ENCODE measurements at regions not wholly inside any gene's neighbourhood (a gene's known extent, or its start where the extent isn't known, plus 50 kb on each side); places are given as distances from the start of the nearest gene placed in this dataset.

DNA sequence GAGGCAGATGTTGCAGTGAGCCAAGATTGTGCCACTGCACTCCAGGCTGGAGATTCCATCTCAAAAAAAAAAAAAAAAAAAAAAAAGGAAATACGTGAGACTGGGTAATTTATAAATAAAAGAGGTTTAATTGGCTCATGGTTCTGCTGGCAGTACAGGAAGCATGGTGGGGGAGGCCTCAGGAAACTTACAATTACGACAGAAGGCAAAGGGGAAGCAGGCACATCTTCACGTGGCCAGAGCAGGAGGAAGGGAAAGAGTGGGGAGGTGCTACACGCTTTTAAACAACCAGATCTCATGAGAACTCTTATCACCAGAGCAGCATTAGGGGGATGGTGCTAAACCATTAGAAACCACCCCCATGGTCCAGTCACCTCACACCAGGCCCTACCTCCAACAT, 138.2 kb upstream of the IL12A start:
- no peak for DNase-seq
- TF ChIP-seq EZH2 (optimal IDR thresholded peaks at IDR 0.05; ENCODE audit: low read depth, low read length) = no peak
- TF ChIP-seq, protein P1, sequence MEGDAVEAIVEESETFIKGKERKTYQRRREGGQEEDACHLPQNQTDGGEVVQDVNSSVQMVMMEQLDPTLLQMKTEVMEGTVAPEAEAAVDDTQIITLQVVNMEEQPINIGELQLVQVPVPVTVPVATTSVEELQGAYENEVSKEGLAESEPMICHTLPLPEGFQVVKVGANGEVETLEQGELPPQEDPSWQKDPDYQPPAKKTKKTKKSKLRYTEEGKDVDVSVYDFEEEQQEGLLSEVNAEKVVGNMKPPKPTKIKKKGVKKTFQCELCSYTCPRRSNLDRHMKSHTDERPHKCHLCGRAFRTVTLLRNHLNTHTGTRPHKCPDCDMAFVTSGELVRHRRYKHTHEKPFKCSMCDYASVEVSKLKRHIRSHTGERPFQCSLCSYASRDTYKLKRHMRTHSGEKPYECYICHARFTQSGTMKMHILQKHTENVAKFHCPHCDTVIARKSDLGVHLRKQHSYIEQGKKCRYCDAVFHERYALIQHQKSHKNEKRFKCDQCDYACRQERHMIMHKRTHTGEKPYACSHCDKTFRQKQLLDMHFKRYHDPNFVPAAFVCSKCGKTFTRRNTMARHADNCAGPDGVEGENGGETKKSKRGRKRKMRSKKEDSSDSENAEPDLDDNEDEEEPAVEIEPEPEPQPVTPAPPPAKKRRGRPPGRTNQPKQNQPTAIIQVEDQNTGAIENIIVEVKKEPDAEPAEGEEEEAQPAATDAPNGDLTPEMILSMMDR (IDR thresholded peaks at IDR 0.05; ENCODE audit: low read length) = no peak
- H3K9me3 ChIP-seq (replicated peaks; ENCODE audit: insufficient read depth, low read length) = no peaks in the 10 kb centered on the region
- peaks cover 7% of the 10 kb centered on the region; the same call in 1 of the 2 replicates for H3F3A ChIP-seq (ENCODE audit: insufficient read depth, low read length)
- no peaks in the 10 kb centered on the region for H3K79me2 ChIP-seq (ENCODE audit: low read length)
- peaks cover 19% of the 10 kb centered on the region; the same call in 1 of the 2 replicates for H3K4me1 ChIP-seq (ENCODE audit: low read length)
- no peak overlapping the region for H3K9ac ChIP-seq (ENCODE audit: low read length)
- no peaks in the 10 kb centered on the region for H3K9me2 ChIP-seq (replicated peaks; ENCODE audit: insufficient read depth, low read length)
- H3K4me3 ChIP-seq (ENCODE audit: low read length) = no peak overlapping the region
- H4K20me1 ChIP-seq (ENCODE audit: insufficient read depth, low read length) = no peaks in the 10 kb centered on the region
- no peaks in the 10 kb centered on the region for H3K27me3 ChIP-seq (replicated peaks; ENCODE audit: insufficient read depth, low read length)
- H3K27ac ChIP-seq (ENCODE audit: low read length) = no peak overlapping the region
- no peak overlapping the region for H2AFZ ChIP-seq (ENCODE audit: low read length)
- H3K4me2 ChIP-seq (ENCODE audit: low read depth, low read length) = no peak overlapping the region
- H3K36me3 ChIP-seq (replicated peaks; ENCODE audit: insufficient read depth, low read length) = no peaks in the 10 kb centered on the region

DNA sequence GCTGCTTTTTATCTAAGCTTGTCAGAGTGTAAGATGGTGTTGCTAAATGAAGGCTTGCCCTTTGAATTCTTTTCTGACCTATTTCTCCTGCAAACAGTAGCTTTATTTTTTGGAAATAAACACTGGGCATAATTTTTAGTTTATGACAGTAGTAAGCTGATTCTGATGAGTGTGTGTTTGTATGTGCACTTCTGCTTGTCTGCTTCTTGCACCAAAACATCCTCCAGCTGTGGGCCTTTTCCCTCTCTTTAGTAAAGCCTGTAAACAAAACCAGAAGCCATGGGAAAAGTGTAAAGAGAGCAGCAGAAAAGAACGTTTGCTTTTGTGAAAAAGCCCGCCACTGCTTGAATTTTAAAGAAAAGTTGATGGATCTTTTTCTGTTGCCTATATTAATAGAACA, 136.4 kb upstream of the IL12A start:
- peaks cover 19% of the 10 kb centered on the region; the same call in 1 of the 2 replicates for H3K4me1 ChIP-seq (ENCODE audit: low read length)

DNA sequence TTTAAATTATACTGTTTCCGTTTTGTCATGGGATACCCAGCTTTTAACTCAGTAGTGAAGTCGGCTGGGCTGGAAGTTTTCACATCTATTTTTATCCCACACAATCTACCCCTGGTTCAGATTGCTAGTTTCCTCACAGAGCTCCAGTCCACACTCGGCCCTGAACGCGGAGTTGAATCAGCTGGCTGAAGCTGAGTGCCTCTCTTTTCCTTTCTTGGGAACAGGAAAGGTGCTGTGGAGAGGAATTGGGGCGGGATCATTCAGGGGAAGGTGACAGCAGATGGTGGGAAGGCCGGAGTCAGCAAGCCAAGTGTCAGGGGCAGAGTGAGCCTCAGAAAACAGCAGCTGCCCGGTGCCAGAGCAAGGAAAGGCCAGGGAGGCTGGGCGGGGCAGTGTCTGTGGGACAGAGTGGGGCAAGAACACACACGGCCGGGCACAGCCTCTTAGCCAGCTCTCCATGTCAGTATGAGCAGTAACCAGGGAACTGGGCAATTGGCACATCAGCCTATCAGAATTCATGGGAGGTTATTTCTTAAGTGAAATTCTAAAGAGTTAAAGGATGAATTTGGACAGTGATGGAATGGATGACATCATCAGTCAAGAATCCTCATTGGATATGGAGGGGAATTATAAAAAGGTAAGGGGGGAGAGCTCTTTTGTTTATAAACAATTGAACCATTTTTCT, 135.7 kb upstream of the IL12A start:
- Histone ChIP-seq H3K4me3 (ENCODE audit: low read length) (peak overlapping the region; percentile 45), H3K9ac (ENCODE audit: low read length) (peak overlapping the region; percentile 49; the same call in 1 of the 2 replicates), H3K27ac (ENCODE audit: low read length) (peak overlapping the region; percentile 59; the same call in 1 of the 2 replicates), H4K20me1 (ENCODE audit: insufficient read depth, low read length) (no peaks in the 10 kb centered on the region), H3K27me3 (replicated peaks; ENCODE audit: insufficient read depth, low read length) (no peaks in the 10 kb centered on the region), H2AFZ (ENCODE audit: low read length) (peak overlapping the region; percentile 87), H3K9me3 (replicated peaks; ENCODE audit: insufficient read depth, low read length) (no peaks in the 10 kb centered on the region), H3K4me2 (ENCODE audit: low read depth, low read length) (peak overlapping the region; percentile 79), H3K9me2 (replicated peaks; ENCODE audit: insufficient read depth, low read length) (no peaks in the 10 kb centered on the region), H3K79me2 (ENCODE audit: low read length) (no peaks in the 10 kb centered on the region), H3F3A (ENCODE audit: insufficient read depth, low read length) (peaks cover 7% of the 10 kb centered on the region; the same call in 1 of the 2 replicates), H3K4me1 (ENCODE audit: low read length) (peaks cover 19% of the 10 kb centered on the region; the same call in 1 of the 2 replicates), H3K36me3 (replicated peaks; ENCODE audit: insufficient read depth, low read length) (no peaks in the 10 kb centered on the region)
- DNase-seq = peak; percentile 55
- no peak for TF ChIP-seq EZH2phosphoT487 (IDR thresholded peaks at IDR 0.05; ENCODE audit: low read length)
- TF ChIP-seq, protein P1 (IDR thresholded peaks at IDR 0.05; ENCODE audit: low read length) = no peak

More for the DNA sequence above, 136.4 kb upstream of the IL12A start:
- H4K20me1 ChIP-seq (ENCODE audit: insufficient read depth, low read length) = no peaks in the 10 kb centered on the region
- H3K9me2 ChIP-seq (replicated peaks; ENCODE audit: insufficient read depth, low read length) = no peaks in the 10 kb centered on the region
- peak overlapping the region; percentile 59; the same call in 1 of the 2 replicates for H3K27ac ChIP-seq (ENCODE audit: low read length)
- TF ChIP-seq, protein P1 (IDR thresholded peaks at IDR 0.05; ENCODE audit: low read length) = no peak
- TF ChIP-seq EZH2phosphoT487 (IDR thresholded peaks at IDR 0.05; ENCODE audit: low read length) (no peak), EZH2 (optimal IDR thresholded peaks at IDR 0.05; ENCODE audit: low read depth, low read length) (no peak)
- no peaks in the 10 kb centered on the region for H3K27me3 ChIP-seq (replicated peaks; ENCODE audit: insufficient read depth, low read length)
- H3K79me2 ChIP-seq (ENCODE audit: low read length) = no peaks in the 10 kb centered on the region
- H3K9me3 ChIP-seq (replicated peaks; ENCODE audit: insufficient read depth, low read length) = no peaks in the 10 kb centered on the region
- H3K4me2 ChIP-seq (ENCODE audit: low read depth, low read length) = peak overlapping the region; percentile 79
- no peak for DNase-seq
- H2AFZ ChIP-seq (ENCODE audit: low read length) = peak overlapping the region; percentile 87
- no peaks in the 10 kb centered on the region for H3K36me3 ChIP-seq (replicated peaks; ENCODE audit: insufficient read depth, low read length)
- H3F3A ChIP-seq (ENCODE audit: insufficient read depth, low read length) = peaks cover 7% of the 10 kb centered on the region; the same call in 1 of the 2 replicates
- H3K9ac ChIP-seq (ENCODE audit: low read length) = peak overlapping the region; percentile 49; the same call in 1 of the 2 replicates
- H3K4me3 ChIP-seq (ENCODE audit: low read length) = peak overlapping the region; percentile 45; the same call in 1 of the 2 replicates

Measured in MM.1S (cell line).